Activated naive CD4-positive, alpha-beta T cell treated with anti-CD3 and anti-CD28 coated beads, Interleukin-2, amount 50 U/mL, for 16 hours (primary cell): ENCODE measurements at regions not wholly inside any gene's neighbourhood (a gene's known extent, or its start where the extent isn't known, plus 50 kb on each side); places are given as distances from the start of the nearest gene placed in this dataset.
"Not testable (repeated sequence)": the region's sequence is repeated elsewhere in the genome, so short reads cannot be mapped to it uniquely, and the experiment has no call there.

Experiments used
- DNase-seq: peaks from one replicate; pipeline ENCODE4 v3.0.0-alpha.2; 2020

GRCh38 chr6:113662688-113663333, 194.3 kb upstream of the MARCKS start:
- DNase-seq = no peak

- no peak for DNase-seq
Measured at GRCh38 chr6:113664909-113665308, 192.2 kb upstream of the MARCKS start.

- DNase-seq = no peak
Measured at GRCh38 chr6:113668641-113669408, 188.3 kb upstream of the MARCKS start.

- DNase-seq = no peak
Measured at GRCh38 chr6:113669606-113670005, 187.5 kb upstream of the MARCKS start.

GRCh38 chr6:113671421-113671820, 185.7 kb upstream of the MARCKS start:
- DNase-seq = no peak

GRCh38 chr6:113672491-113673149, 184.5 kb upstream of the MARCKS start:
- DNase-seq = no peak

GRCh38 chr6:113674075-113674474, 183.1 kb upstream of the MARCKS start:
- no peak for DNase-seq

- no peak for DNase-seq
Measured at GRCh38 chr6:113676057-113676456, 181.1 kb upstream of the MARCKS start.

- no peak for DNase-seq
Measured at GRCh38 chr6:113676968-113677367, 180.2 kb upstream of the MARCKS start.

- DNase-seq = no peak
Measured at GRCh38 chr6:113679051-113679450, 178.1 kb upstream of the MARCKS start.

- no peak for DNase-seq
Measured at GRCh38 chr6:113680301-113680700, 176.8 kb upstream of the MARCKS start.

GRCh38 chr6:113683968-113684367, 173.2 kb upstream of the MARCKS start:
- no peak for DNase-seq

GRCh38 chr6:113684382-113684901, 172.7 kb upstream of the MARCKS start:
- no peak for DNase-seq

GRCh38 chr6:113686049-113686448, 171.1 kb upstream of the MARCKS start:
- DNase-seq = no peak

- not testable (repeated sequence) for DNase-seq
Measured at GRCh38 chr6:113689620-113690019, 167.5 kb upstream of the MARCKS start.

- no peak for DNase-seq
Measured at GRCh38 chr6:113690281-113691259, 166.6 kb upstream of the MARCKS start.

GRCh38 chr6:113691260-113691656, 165.9 kb upstream of the MARCKS start:
- no peak for DNase-seq

GRCh38 chr6:113693851-113694250, 163.3 kb upstream of the MARCKS start:
- DNase-seq = no peak

GRCh38 chr6:113694278-113695077, 162.7 kb upstream of the MARCKS start:
- DNase-seq = no peak

- DNase-seq = no peak
Measured at GRCh38 chr6:113695516-113695915, 161.6 kb upstream of the MARCKS start.

GRCh38 chr6:113696960-113697359, 160.2 kb upstream of the MARCKS start:
- DNase-seq = no peak
